ENCODE measurements at regions not wholly inside any gene's neighbourhood (a gene's known extent, or its start where the extent isn't known, plus 50 kb on each side); places are given as distances from the start of the nearest gene placed in this dataset.

GRCh38 chr10:20614911-20615310, 282.2 kb downstream of the NEBL start:
- no peak for TF ChIP-seq SMC3 (IDR thresholded peaks at IDR 0.05; ENCODE audit: low read length)
- TF ChIP-seq REXO4 (CRISPR knock-in tag; IDR thresholded peaks at IDR 0.05; ENCODE audit: borderline replicate concordance) = no peak
- TF ChIP-seq DPF2 (CRISPR knock-in tag; IDR thresholded peaks at IDR 0.05; ENCODE audit: borderline replicate concordance, low read depth) = no peak
- no peak for TF ChIP-seq SIN3A (IDR thresholded peaks at IDR 0.05; ENCODE audit: borderline replicate concordance, low read depth, low read length)
- no peak for TF ChIP-seq CC2D1A (CRISPR knock-in tag; IDR thresholded peaks at IDR 0.05)
- TF ChIP-seq ZNF142 (CRISPR knock-in tag; IDR thresholded peaks at IDR 0.05) = no peak

All from HepG2 (cell line).